SK-N-SH (cell line): ENCODE measurements at regions not wholly inside any gene's neighbourhood (a gene's known extent, or its start where the extent isn't known, plus 50 kb on each side); places are given as distances from the start of the nearest gene placed in this dataset.

Source experiments
- CTCF ChIA-PET: fragments of 300-600, 350-600 bp; formaldehyde crosslinking; extraction: SDS; loops from one replicate; lab custom pipeline; 2021; lab: Yijun Ruan, JAX
- POLR2A ChIA-PET: fragments of 350-600 bp; sonication (Branson Sonifier 250); formaldehyde crosslinking; extraction: SDS; loops from one replicate; lab custom pipeline; 2020; ENCODE audit warnings: antibody characterized with exemption, inconsistent platforms; lab: Yijun Ruan, JAX
- DNase-seq: peaks from one replicate; pipeline ENCODE4 v3.0.0; 2012
- H2AFZ ChIP-seq: fragments of 200-600 bp; sonication (generic); 2 replicates; pipeline ENCODE4 v1.8.1; 2016; ENCODE audit warnings: antibody characterized with exemption, mild to moderate bottlenecking, low read depth
- H3F3A ChIP-seq: fragments of 200-600 bp; sonication (generic); replicated peaks from 2 replicates; pipeline ENCODE3; 2016; ENCODE audit warnings: antibody characterized with exemption, mild to moderate bottlenecking; ENCODE audit not compliant: insufficient read depth
- H3K27ac ChIP-seq, 2 experiments: fragments of 200-500 bp in 1 of 2; fragments of 200-600 bp in 1 of 2; sonication (Bioruptor generic) in 1 of 2; sonication (generic), shearing (Covaris generic) in 1 of 2; 2 replicates each; pipeline versions ENCODE4 v1.5.1 to v1.6.1; 2014 to 2016; ENCODE audit warnings: low read depth in 2 of 2, inconsistent platforms in 1 of 2, low read length in 1 of 2, mild to moderate bottlenecking in 1 of 2, mixed read lengths in 1 of 2
- H3K27me3 ChIP-seq: fragments of 200-600 bp; sonication (generic), shearing (Covaris generic); 2 replicates; pipeline ENCODE4 v1.6.1; 2016; ENCODE audit warnings: mixed run types; ENCODE audit not compliant: insufficient read depth
- H3K36me3 ChIP-seq, 2 experiments: fragments of 200-500 bp in 1 of 2; fragments of 200-600 bp in 1 of 2; sonication (Bioruptor generic) in 1 of 2; sonication (generic) in 1 of 2; replicated peaks in 1 of 2; 2 replicates each; pipeline versions ENCODE3 to v1.5.1; 2014 to 2016; ENCODE audit warnings: low read length in 1 of 2, mild to moderate bottlenecking in 1 of 2; ENCODE audit not compliant: insufficient read depth in 2 of 2, control insufficient read depth in 1 of 2
- H3K4me1 ChIP-seq, 2 experiments: fragments of 200-500 bp in 1 of 2; fragments of 200-600 bp in 1 of 2; sonication (Bioruptor generic) in 1 of 2; sonication (generic), shearing (Covaris generic) in 1 of 2; 2 replicates each; pipeline versions ENCODE4 v1.5.1 to v1.6.1; 2014 to 2016; ENCODE audit warnings: low read depth in 1 of 2, low read length in 1 of 2, mixed run types in 1 of 2; ENCODE audit not compliant: insufficient read depth in 2 of 2, control insufficient read depth in 1 of 2
- H3K4me2 ChIP-seq: fragments of 200-600 bp; sonication (generic), shearing (Covaris generic); 2 replicates; pipeline ENCODE4 v1.6.1; 2017; ENCODE audit warnings: mixed run types
- H3K4me3 ChIP-seq, 2 experiments: fragments of 200-500 bp in 1 of 2; fragments of 200-600 bp in 1 of 2; sonication (Bioruptor generic) in 1 of 2; sonication (generic), shearing (Covaris generic) in 1 of 2; 2 replicates each; pipeline versions ENCODE4 v1.5.1 to v1.8.1; 2014 to 2016; ENCODE audit warnings: low read depth in 2 of 2, inconsistent platforms in 1 of 2, low read length in 1 of 2, mild to moderate bottlenecking in 1 of 2, mixed read lengths in 1 of 2, moderate library complexity in 1 of 2
- H3K79me2 ChIP-seq: fragments of 200-600 bp; sonication (generic); 2 replicates; pipeline ENCODE4 v1.8.1; 2017; ENCODE audit warnings: mild to moderate bottlenecking; ENCODE audit not compliant: insufficient read depth
- H3K9ac ChIP-seq: fragments of 200-600 bp; sonication (generic); 2 replicates; pipeline ENCODE4 v1.6.1; 2017; ENCODE audit warnings: mixed run types
- H3K9me2 ChIP-seq: fragments of 200-600 bp; sonication (generic); 2 replicates; pipeline ENCODE4 v1.6.1; 2017; ENCODE audit warnings: mixed run types
- H3K9me3 ChIP-seq: fragments of 200-600 bp; sonication (generic); 2 replicates; pipeline ENCODE4 v1.6.1; 2017; ENCODE audit warnings: mixed run types, mild to moderate bottlenecking, moderate library complexity
- H4K20me1 ChIP-seq: fragments of 200-600 bp; sonication (generic); 2 replicates; pipeline ENCODE4 v1.6.1; 2017; ENCODE audit warnings: mild to moderate bottlenecking, mixed run types; ENCODE audit not compliant: insufficient read depth
- CHD2 ChIP-seq: fragments of 150-350 bp; IDR thresholded peaks from 2 replicates; pipeline ENCODE4 v1.6.1; 2018; ENCODE audit warnings: low read length; ENCODE audit not compliant: partially characterized antibody
- CTCF ChIP-seq: fragments of 200-600 bp; sonication (generic); IDR thresholded peaks from 2 replicates; pipeline ENCODE4 v1.6.1; 2017; ENCODE audit warnings: antibody characterized with exemption, mild to moderate bottlenecking, moderate library complexity
- EP300 ChIP-seq, 2 experiments: IDR thresholded peaks; 2 replicates each; pipeline versions ENCODE4 v1.4.0 to v1.6.1; 2012; ENCODE audit warnings: borderline replicate concordance in 1 of 2, low read depth in 1 of 2, low read length in 1 of 2
- FOSL2 ChIP-seq: IDR thresholded peaks from 2 replicates; pipeline ENCODE4 v1.4.0; 2012; ENCODE audit warnings: low read depth, mild to moderate bottlenecking, moderate library complexity, borderline replicate concordance
- FOXM1 ChIP-seq: IDR thresholded peaks from 2 replicates; pipeline ENCODE4 v1.4.0; 2012; ENCODE audit warnings: low read depth, mild to moderate bottlenecking
- GABPA ChIP-seq: IDR thresholded peaks from 2 replicates; pipeline ENCODE4 v1.4.0; 2012; ENCODE audit warnings: low read depth, mild to moderate bottlenecking
- IRF3 ChIP-seq: fragments of 150-350 bp; IDR thresholded peaks from 2 replicates; pipeline ENCODE4 v1.6.1; 2016; ENCODE audit warnings: mild to moderate bottlenecking, low read depth, low read length
- NFIC ChIP-seq: IDR thresholded peaks from 2 replicates; pipeline ENCODE4 v1.4.0; 2012; ENCODE audit warnings: borderline replicate concordance
- POLR2AphosphoS5 ChIP-seq: IDR thresholded peaks from 2 replicates; pipeline ENCODE4 v1.6.1; 2012; ENCODE audit warnings: low read depth, low read length
- RAD21 ChIP-seq: IDR thresholded peaks from 2 replicates; pipeline ENCODE4 v1.6.1; 2012; ENCODE audit warnings: mild to moderate bottlenecking, low read length
- REST ChIP-seq: IDR thresholded peaks from 2 replicates; pipeline ENCODE4 v1.6.1; 2012; ENCODE audit warnings: mild to moderate bottlenecking, low read depth, low read length, moderate library complexity
- RFX5 ChIP-seq: IDR thresholded peaks from 2 replicates; pipeline ENCODE4 v1.6.1; 2012; ENCODE audit warnings: mild to moderate bottlenecking, improper control_type of control experiment, low read length
- USF1 ChIP-seq: IDR thresholded peaks from 2 replicates; pipeline ENCODE4 v1.4.0; 2012; ENCODE audit warnings: low read depth, borderline replicate concordance
- YY1 ChIP-seq: IDR thresholded peaks from 2 replicates; pipeline ENCODE4 v1.4.0; 2012; ENCODE audit warnings: low read depth, mild to moderate bottlenecking
- ZBTB33 ChIP-seq: IDR thresholded peaks from 2 replicates; pipeline ENCODE4 v1.4.0; 2012; ENCODE audit warnings: low read depth, borderline replicate concordance
- WGBS: methylation state at CpG from one replicate; pipeline ENCODE4 v1.1.6; 2017; ENCODE audit warnings: low lambda C conversion rate; 5-methylcytosine and 5-hydroxymethylcytosine counted together

- CTCF ChIA-PET: no interaction called here
- no peaks in the 10 kb centered on the region for H3F3A ChIP-seq
- TF ChIP-seq FOSL2: no peak
- TF ChIP-seq CHD2: no peak
- no peak for TF ChIP-seq USF1
- TF ChIP-seq GABPA: no peak
- no peak for TF ChIP-seq FOXM1
- TF ChIP-seq REST: no peak
- TF ChIP-seq YY1: no peak
- TF ChIP-seq RFX5: no peak
- TF ChIP-seq RAD21: no peak
- TF ChIP-seq EP300 (IDR thresholded peaks at IDR 0.05; ENCODE audit: borderline replicate concordance in 1 of 2, low read depth in 1 of 2, low read length in 1 of 2): no peak
- TF ChIP-seq IRF3: no peak
- no peak for TF ChIP-seq POLR2AphosphoS5
- no peak for TF ChIP-seq CTCF
- TF ChIP-seq ZBTB33: no peak
- no peak for TF ChIP-seq NFIC
- TF ChIP-seq, all 33 proteins: peak for 0
- WGBS: 25% methylated on average over 2 of the region's 2 CpGs
- Histone ChIP-seq H3K36me3 (peaks cover 0 to 6% of the 10 kb centered on the region in 2 experiments), H3K27me3 (no peaks in the 10 kb centered on the region), H3K9me2 (no peaks in the 10 kb centered on the region), H3K27ac (no peak overlapping the region), H3K9ac (no peak overlapping the region), H3K4me2 (no peak overlapping the region), H4K20me1 (no peaks in the 10 kb centered on the region), H3K4me3 (no peak overlapping the region), H2AFZ (no peak overlapping the region), H3K4me1 (no peaks in the 10 kb centered on the region), H3K79me2 (no peaks in the 10 kb centered on the region), H3K9me3 (peaks cover 9% of the 10 kb centered on the region; the same call in 1 of the 2 replicates)
- no peak for DNase-seq
- POLR2A ChIA-PET: no interaction called here
Observed at GRCh38 chr2:146301287-146301686, 1543.5 kb upstream of the ACVR2A start.
